ENCODE measurements at regions not wholly inside any gene's neighbourhood (a gene's known extent, or its start where the extent isn't known, plus 50 kb on each side); places are given as distances from the start of the nearest gene placed in this dataset.

GRCh38 chr2:66696886-66697285 is 262.0 kb downstream of the MEIS1 start:
- dilution Hi-C loops (cut with HindIII; ENCODE audit: low sequenced_read_pairs, unreplicated experiment) = no loop called here
- WGBS, 2 experiments (ENCODE audit: extremely low coverage in 2 of 2, insufficient read length in 1 of 2) = no CpG with 5 or more reads among the region's 4 CpGs
- intact Hi-C loops (cut with micrococcal nuclease) = no loop called here
- ChIA-PET CTCF (interaction anchor here (0.6 kb wide), 1 partner anchor 34 kb away, joined by 3 read pairs; no protein-coding TSS in a partner anchor), POLR2A (ENCODE audit: unreplicated experiment) (no interaction called here)
- no peak overlapping the region for H2AFZ ChIP-seq (replicated peaks; ENCODE audit: low read length, poor library complexity)
- H2BK5ac ChIP-seq (ENCODE audit: low read depth, low read length, poor library complexity, severe bottlenecking) = no peak overlapping the region
- no peak overlapping the region for H3K56ac ChIP-seq (ENCODE audit: extremely low read depth, insufficient read depth, low read length)
- H4K5ac ChIP-seq (ENCODE audit: low read depth, low read length) = no peak overlapping the region
- no peak overlapping the region for H2AK9ac ChIP-seq (replicated peaks; ENCODE audit: low read depth, low read length, poor library complexity)
- H3K27ac ChIP-seq (ENCODE audit: insufficient read depth, low read length) = no peak overlapping the region
- H3K36me3 ChIP-seq (ENCODE audit: control insufficient read depth, insufficient read depth, low read length) = no peaks in the 10 kb centered on the region
- H4K8ac ChIP-seq (ENCODE audit: low read depth in 2 of 2, low read length in 2 of 2) = no peak overlapping the region
- H2BK20ac ChIP-seq (ENCODE audit: low read depth, low read length) = no peak overlapping the region
- H3K79me1 ChIP-seq (ENCODE audit: low read depth in 1 of 2, low read length in 2 of 2) = no peaks in the 10 kb centered on the region
- H2AK5ac ChIP-seq (ENCODE audit: low read depth, low read length) = no peak overlapping the region
- no peaks in the 10 kb centered on the region for H3K4me1 ChIP-seq (ENCODE audit: control insufficient read depth, insufficient read depth, low read length)
- peak; percentile 54 for ATAC-seq (ENCODE audit: low read depth)
- H3K4me2 ChIP-seq (ENCODE audit: low read depth, low read length) = peak overlapping the region; percentile 27; the same call in 1 of the 2 replicates
- H3K4me3 ChIP-seq (ENCODE audit: insufficient read depth, low read depth, low read length) = no peak overlapping the region
- H3K14ac ChIP-seq (replicated peaks; ENCODE audit: low read depth, low read length) = no peak overlapping the region
- no peak overlapping the region for H3K23ac ChIP-seq (ENCODE audit: low read depth, low read length)
- H3K9ac ChIP-seq (ENCODE audit: low read depth, low read length) = no peak overlapping the region
- in situ Hi-C loops (cut with MboI; ENCODE audit: low sequenced_read_pairs) = no loop called here
- H2BK120ac ChIP-seq (ENCODE audit: low read depth, low read length) = no peak overlapping the region
- no peaks in the 10 kb centered on the region for H3K27me3 ChIP-seq (ENCODE audit: control insufficient read depth, insufficient read depth, low read length)
- no peaks in the 10 kb centered on the region for H3K9me1 ChIP-seq (ENCODE audit: insufficient read depth, low read length)
- TF ChIP-seq SMC3 (IDR thresholded peaks at IDR 0.05; ENCODE audit: low read depth, low read length) (no peak), RAD21 (IDR thresholded peaks at IDR 0.05; ENCODE audit: low read length) (no peak), FOS (IDR thresholded peaks at IDR 0.05; ENCODE audit: low read depth, low read length) (no peak), ELK1 (IDR thresholded peaks at IDR 0.05; ENCODE audit: borderline replicate concordance, low read depth, low read length) (no peak), MAZ (IDR thresholded peaks at IDR 0.05; ENCODE audit: borderline replicate concordance, low read depth, low read length) (no peak), CTCF (conservative IDR thresholded peaks at IDR 0.05; ENCODE audit: low read depth, low read length) (no peak), POLR2A (IDR thresholded peaks at IDR 0.05; ENCODE audit: low read depth, low read length) (no peak), CEBPB (IDR thresholded peaks at IDR 0.05; ENCODE audit: low read depth, low read length) (no peak), USF2 (IDR thresholded peaks at IDR 0.05; ENCODE audit: low read depth, low read length) (no peak), BHLHE40 (IDR thresholded peaks at IDR 0.05; ENCODE audit: low read depth, low read length) (no peak), MXI1 (IDR thresholded peaks at IDR 0.05; ENCODE audit: borderline replicate concordance, low read depth, low read length) (no peak), RFX5 (IDR thresholded peaks at IDR 0.05; ENCODE audit: low read depth, low read length) (no peak), RCOR1 (IDR thresholded peaks at IDR 0.05; ENCODE audit: insufficient replicate concordance, low read length) (no peak), MAFK (IDR thresholded peaks at IDR 0.05; ENCODE audit: low read depth, low read length) (no peak), NFE2L2 (IDR thresholded peaks at IDR 0.05; ENCODE audit: low read depth, low read length) (no peak), CHD1 (IDR thresholded peaks at IDR 0.05; ENCODE audit: low read depth, low read length) (no peak)
- no peak overlapping the region for H3K18ac ChIP-seq (ENCODE audit: low read depth, low read length)
- H4K20me1 ChIP-seq (ENCODE audit: insufficient read depth, low read length) = no peaks in the 10 kb centered on the region
- H4K91ac ChIP-seq (ENCODE audit: insufficient read depth, low read depth, low read length) = no peak overlapping the region
- no peak overlapping the region for H2BK15ac ChIP-seq (ENCODE audit: low read depth, low read length)
- H3K4ac ChIP-seq (ENCODE audit: low read depth, low read length) = no peak overlapping the region
- DNase-seq = peak; percentile 24
- H3K9me3 ChIP-seq (ENCODE audit: control insufficient read depth, insufficient read depth, low read length) = no peaks in the 10 kb centered on the region
- no TSS peak for BruUV-seq (replicated peaks)

All from IMR-90 (cell line).